GM12875 (cell line): ENCODE measurements at regions not wholly inside any gene's neighbourhood (a gene's known extent, or its start where the extent isn't known, plus 50 kb on each side); places are given as distances from the start of the nearest gene placed in this dataset.

Experiments
- H3K4me3 ChIP-seq: one replicate; pipeline ENCODE4 v1.5.1; 2011; ENCODE audit warnings: low read depth, low read length, control low read depth
- CTCF ChIP-seq: IDR thresholded peaks from 2 replicates; pipeline ENCODE4 v1.5.1; 2011; ENCODE audit warnings: low read depth, mild to moderate bottlenecking, control low read depth, inconsistent platforms, low read length, moderate library complexity, borderline replicate concordance; ENCODE audit not compliant: insufficient read depth

GRCh38 chr6:6736791-6737654 is 148.5 kb downstream of the LY86 start:
- no peak overlapping the region for H3K4me3 ChIP-seq
- no peak for TF ChIP-seq CTCF

GRCh38 chr6:6737671-6738070 is 149.2 kb downstream of the LY86 start:
- no peak for TF ChIP-seq CTCF
- H3K4me3 ChIP-seq = no peak overlapping the region

DNA sequence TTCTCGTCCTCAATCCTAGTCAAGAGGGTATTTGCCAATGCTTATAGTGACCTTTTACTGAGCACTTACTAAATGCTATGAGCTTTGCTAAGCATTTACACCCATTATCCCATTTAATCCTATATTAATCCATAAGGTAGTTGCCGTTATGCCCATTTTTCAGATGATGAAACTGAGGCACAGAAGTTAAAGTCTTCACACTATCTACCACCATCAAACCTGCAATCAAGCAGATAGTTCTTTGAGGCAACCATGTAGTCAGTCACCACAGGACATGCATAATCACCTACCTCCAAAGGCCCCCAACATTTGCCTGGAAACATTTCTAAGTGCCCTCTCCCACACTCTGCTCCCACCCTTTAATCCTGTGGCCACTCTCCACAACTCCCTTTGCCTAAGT is 149.6 kb downstream of the LY86 start:
- no peak for TF ChIP-seq CTCF
- H3K4me3 ChIP-seq = no peak overlapping the region

DNA sequence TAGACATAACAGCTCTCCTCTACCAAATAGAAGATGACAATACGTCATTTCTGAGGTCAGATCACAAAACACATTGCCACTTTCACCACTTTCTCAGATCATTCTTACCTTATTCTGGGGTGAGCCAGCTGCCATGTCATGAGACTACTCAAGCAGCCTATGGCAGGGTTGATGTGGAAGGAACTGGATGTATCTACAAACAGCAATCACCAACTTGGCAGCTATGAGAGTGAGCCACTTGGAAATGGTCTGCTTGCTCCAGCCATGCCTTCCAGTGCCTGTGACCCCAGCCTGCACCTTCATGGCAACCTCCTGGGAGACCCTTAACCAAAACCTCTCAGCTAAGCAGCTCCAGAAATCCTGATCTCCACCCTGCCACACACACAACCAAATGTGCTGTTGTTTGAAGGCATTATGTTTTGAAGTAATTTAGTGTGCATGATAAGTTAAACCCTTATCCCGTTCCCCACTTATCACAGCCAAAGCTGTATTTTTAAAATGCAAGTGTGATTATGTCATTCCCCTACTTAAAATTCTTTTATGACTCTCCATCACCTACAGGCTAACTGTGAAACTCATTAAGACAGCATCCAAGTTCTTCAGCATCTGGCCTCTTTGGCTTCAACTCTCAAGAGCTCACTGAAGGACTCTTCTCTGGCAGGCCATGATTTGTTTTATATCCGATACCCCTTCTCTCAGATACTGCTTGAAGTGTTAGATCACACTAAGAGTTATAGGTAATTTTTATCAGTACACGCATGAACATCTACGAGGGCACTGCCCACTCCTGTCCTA is 150.6 kb downstream of the LY86 start:
- no peak overlapping the region for H3K4me3 ChIP-seq
- no peak for TF ChIP-seq CTCF

DNA sequence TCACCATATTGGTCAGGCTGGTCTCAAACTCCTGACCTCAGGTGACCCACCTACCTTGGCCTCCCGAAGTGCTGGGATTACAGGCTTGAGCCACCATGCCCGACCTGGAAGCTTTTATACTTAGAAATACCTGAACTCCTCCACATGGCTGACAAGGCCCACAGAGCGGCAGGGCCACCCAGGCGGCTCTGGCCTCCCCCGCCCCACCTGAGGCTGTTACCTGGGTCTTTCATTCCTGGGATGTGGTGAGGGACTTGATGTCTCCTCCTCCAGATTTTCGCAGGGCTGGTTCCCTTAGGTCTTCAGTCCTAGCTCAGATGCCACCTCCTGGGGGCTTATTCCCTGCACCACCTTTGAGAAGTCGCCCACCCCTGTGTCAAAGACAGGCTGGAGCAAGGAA is 152.1 kb downstream of the LY86 start:
- no peak for TF ChIP-seq CTCF
- H3K4me3 ChIP-seq = no peak overlapping the region

DNA sequence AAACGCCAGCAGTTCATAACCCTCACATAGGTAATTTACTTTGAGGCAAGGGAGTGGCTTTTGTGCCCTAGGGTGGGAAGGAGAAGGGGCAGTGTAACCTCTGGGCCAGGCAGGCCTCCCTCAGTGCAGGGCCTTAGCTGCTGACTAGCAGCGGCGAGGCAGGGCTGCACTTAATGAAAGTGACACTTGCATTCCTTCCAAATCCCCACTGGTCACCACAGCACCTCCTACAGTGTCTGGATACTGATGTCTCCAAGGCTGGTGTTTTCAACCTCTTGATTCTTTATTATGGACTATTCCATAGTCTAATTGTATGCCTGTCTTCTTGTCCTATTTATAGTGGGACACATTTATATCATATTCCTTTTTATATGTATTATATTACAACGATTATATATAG is 152.7 kb downstream of the LY86 start:
- TF ChIP-seq CTCF = no peak
- no peak overlapping the region for H3K4me3 ChIP-seq
